ENCODE measurements at regions not wholly inside any gene's neighbourhood (a gene's known extent, or its start where the extent isn't known, plus 50 kb on each side); places are given as distances from the start of the nearest gene placed in this dataset.

DNA sequence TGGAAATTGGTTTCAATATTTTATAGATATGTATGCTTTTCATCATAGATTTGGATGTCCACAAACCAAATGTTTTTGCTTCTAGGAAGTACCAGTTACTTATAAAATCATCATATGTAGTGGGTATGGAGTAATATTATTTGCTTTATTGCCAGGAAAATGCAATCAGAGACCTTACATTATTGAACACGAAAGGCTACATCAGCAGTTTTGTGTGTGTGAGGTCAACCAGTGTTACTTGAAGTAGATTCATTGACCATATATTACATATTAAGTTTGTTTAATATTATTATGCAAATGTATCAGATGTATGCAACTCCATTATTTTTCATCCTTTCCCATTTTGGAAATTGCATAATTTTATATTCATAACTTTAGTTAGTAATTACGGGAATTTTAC is 219.1 kb upstream of the MMADHC start:
- CTCF ChIA-PET: no interaction called here
- H4K20me1 ChIP-seq (ENCODE audit: insufficient read depth): no peaks in the 10 kb centered on the region
- H3K36me3 ChIP-seq (ENCODE audit: low read depth): no peaks in the 10 kb centered on the region
- no peaks in the 10 kb centered on the region for H3K27me3 ChIP-seq (ENCODE audit: insufficient read depth, low read depth)
- POLR2A ChIA-PET (ENCODE audit: unreplicated experiment): no interaction called here
- intact Hi-C loops (cut with micrococcal nuclease; ENCODE audit: unreplicated experiment): no loop called here
- H3F3A ChIP-seq (ENCODE audit: insufficient read depth, low read depth): no peaks in the 10 kb centered on the region
- no peaks in the 10 kb centered on the region for H3K4me1 ChIP-seq (replicated peaks; ENCODE audit: insufficient read depth)
- no peak overlapping the region for H3K4me3 ChIP-seq
- no TSS peak for BruUV-seq (replicated peaks)
- H3K79me2 ChIP-seq (ENCODE audit: low read depth): no peaks in the 10 kb centered on the region
- DNase-seq: no peak
- no peak overlapping the region for H3K27ac ChIP-seq
- no peaks in the 10 kb centered on the region for H3K9me3 ChIP-seq (ENCODE audit: insufficient read depth, low read depth)
- H3K4me2 ChIP-seq: no peak overlapping the region
- TF ChIP-seq, protein P1, sequence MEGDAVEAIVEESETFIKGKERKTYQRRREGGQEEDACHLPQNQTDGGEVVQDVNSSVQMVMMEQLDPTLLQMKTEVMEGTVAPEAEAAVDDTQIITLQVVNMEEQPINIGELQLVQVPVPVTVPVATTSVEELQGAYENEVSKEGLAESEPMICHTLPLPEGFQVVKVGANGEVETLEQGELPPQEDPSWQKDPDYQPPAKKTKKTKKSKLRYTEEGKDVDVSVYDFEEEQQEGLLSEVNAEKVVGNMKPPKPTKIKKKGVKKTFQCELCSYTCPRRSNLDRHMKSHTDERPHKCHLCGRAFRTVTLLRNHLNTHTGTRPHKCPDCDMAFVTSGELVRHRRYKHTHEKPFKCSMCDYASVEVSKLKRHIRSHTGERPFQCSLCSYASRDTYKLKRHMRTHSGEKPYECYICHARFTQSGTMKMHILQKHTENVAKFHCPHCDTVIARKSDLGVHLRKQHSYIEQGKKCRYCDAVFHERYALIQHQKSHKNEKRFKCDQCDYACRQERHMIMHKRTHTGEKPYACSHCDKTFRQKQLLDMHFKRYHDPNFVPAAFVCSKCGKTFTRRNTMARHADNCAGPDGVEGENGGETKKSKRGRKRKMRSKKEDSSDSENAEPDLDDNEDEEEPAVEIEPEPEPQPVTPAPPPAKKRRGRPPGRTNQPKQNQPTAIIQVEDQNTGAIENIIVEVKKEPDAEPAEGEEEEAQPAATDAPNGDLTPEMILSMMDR (conservative IDR thresholded peaks at IDR 0.05): no peak
- no peak for TF ChIP-seq EZH2 (IDR thresholded peaks at IDR 0.05; ENCODE audit: low read depth)
- no peaks in the 10 kb centered on the region for H3K9me2 ChIP-seq (ENCODE audit: insufficient read depth)
- H2AFZ ChIP-seq: no peak overlapping the region

DNA sequence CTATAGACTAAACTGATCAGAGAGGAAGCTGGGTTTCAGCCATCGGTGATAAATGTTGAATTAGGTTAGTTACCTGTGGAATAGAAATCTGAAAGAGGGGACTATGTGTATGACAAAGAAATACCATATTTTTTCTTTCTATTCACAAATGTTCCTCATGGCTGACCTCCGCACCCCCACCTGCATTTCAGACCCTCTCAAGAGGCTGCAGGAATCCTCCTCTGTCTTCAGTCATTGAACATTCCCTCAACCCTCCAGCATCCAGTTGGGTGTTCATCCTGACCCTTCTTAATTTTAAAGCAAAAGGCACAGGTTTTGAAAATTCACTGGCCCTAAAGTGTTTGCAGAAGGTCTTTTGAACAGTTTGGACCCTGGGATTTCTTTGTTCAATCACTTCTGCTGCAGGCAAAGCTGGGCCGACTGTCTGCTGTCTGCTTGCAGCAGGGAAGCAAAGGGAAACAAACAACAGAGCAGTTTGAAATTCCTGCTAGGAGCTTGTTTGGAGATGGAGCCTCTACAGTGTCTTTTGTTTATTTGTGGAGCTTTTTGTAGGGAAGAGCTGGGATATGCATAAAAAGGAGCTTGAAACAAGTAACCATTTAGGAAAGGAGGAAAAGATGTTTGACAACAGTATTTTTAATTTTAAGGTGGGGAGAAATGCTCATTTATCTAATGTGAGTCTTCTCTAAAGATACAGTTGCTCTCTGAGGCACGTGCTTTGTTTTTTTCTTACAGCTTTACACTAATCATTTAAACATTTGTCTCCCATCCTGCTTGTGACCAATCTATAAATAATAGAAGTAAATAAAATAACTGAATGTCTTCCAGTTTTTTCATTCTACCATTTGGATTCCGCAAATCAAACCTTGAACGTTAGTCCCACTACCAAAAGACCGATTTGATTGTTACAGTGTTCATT is 213.3 kb upstream of the MMADHC start:
- TF ChIP-seq EZH2 (IDR thresholded peaks at IDR 0.05; ENCODE audit: low read depth): no peak
- TF ChIP-seq, protein P1 (conservative IDR thresholded peaks at IDR 0.05): no peak
- no peak for DNase-seq
- H2AFZ ChIP-seq: no peak overlapping the region
- H3K36me3 ChIP-seq (ENCODE audit: low read depth): no peaks in the 10 kb centered on the region
- no TSS peak for BruUV-seq (replicated peaks)
- no peaks in the 10 kb centered on the region for H3K9me2 ChIP-seq (ENCODE audit: insufficient read depth)
- H3K27ac ChIP-seq: no peak overlapping the region
- H3K9me3 ChIP-seq (ENCODE audit: insufficient read depth, low read depth): no peaks in the 10 kb centered on the region
- no peak overlapping the region for H3K4me2 ChIP-seq
- no peaks in the 10 kb centered on the region for H3F3A ChIP-seq (ENCODE audit: insufficient read depth, low read depth)
- no peaks in the 10 kb centered on the region for H3K27me3 ChIP-seq (ENCODE audit: insufficient read depth, low read depth)
- ChIA-PET CTCF (no interaction called here), POLR2A (ENCODE audit: unreplicated experiment) (interaction anchor here (0.7 kb wide), 1 partner anchor 151 kb away, joined by 3 read pairs; no protein-coding TSS in a partner anchor)
- intact Hi-C loops (cut with micrococcal nuclease; ENCODE audit: unreplicated experiment): no loop called here
- no peak overlapping the region for H3K4me3 ChIP-seq
- H4K20me1 ChIP-seq (ENCODE audit: insufficient read depth): no peaks in the 10 kb centered on the region
- no peaks in the 10 kb centered on the region for H3K79me2 ChIP-seq (ENCODE audit: low read depth)
- H3K4me1 ChIP-seq (replicated peaks; ENCODE audit: insufficient read depth): no peaks in the 10 kb centered on the region

DNA sequence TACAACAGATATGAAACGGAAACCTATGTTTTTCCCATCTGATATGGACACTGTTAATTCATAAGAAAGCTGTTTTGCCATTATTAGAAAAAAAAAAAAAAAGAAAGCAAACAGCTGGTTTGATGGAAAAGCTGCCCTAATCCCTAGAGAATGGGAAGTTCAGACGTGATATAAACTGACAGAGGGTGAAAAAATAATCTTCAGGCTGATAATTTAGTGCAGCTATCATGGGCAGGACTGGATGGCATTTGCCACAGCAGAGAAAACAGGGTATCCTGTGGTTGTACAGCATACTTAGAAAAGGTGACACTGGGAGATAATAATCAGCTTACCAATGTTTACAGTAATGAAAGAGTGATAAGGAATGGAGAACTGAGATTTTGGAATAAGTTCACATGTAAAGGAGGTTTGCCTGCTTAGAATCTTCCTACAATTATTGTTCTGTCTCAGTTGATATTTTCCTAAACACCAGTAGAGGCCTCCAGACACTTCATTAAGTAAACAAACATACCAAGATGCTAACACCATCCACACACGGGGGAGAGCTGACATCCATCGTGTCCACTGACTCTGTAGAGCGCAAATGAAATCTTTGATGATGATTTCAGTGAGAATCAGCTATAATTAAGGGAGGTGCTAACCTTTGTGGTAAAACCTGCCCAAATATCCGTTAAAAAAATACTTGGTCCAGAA is 211.6 kb upstream of the MMADHC start:
- Histone ChIP-seq H2AFZ (no peak overlapping the region), H3K4me3 (no peak overlapping the region), H3K9me3 (ENCODE audit: insufficient read depth, low read depth) (no peaks in the 10 kb centered on the region), H3K9me2 (ENCODE audit: insufficient read depth) (no peaks in the 10 kb centered on the region), H4K20me1 (ENCODE audit: insufficient read depth) (no peaks in the 10 kb centered on the region), H3K27me3 (ENCODE audit: insufficient read depth, low read depth) (no peaks in the 10 kb centered on the region), H3K4me1 (replicated peaks; ENCODE audit: insufficient read depth) (no peaks in the 10 kb centered on the region), H3K4me2 (no peak overlapping the region), H3F3A (ENCODE audit: insufficient read depth, low read depth) (no peaks in the 10 kb centered on the region), H3K27ac (no peak overlapping the region), H3K36me3 (ENCODE audit: low read depth) (no peaks in the 10 kb centered on the region), H3K79me2 (ENCODE audit: low read depth) (no peaks in the 10 kb centered on the region)
- TF ChIP-seq, protein P1 (conservative IDR thresholded peaks at IDR 0.05): peak; percentile 37; the same call in 1 of the 2 replicates
- TF ChIP-seq EZH2 (IDR thresholded peaks at IDR 0.05; ENCODE audit: low read depth): no peak
- BruUV-seq (replicated peaks): no TSS peak
- POLR2A ChIA-PET (ENCODE audit: unreplicated experiment): interaction anchor here (0.7 kb wide), 1 partner anchor 368 kb away, joined by 3 read pairs; no protein-coding TSS in a partner anchor
- peak in 1 of 2 experiments; percentile 4 for DNase-seq
- CTCF ChIA-PET: interaction anchor here (0.6 to 0.8 kb wide), 2 partner anchors 72 to 198 kb away, joined by 3 read pairs; no protein-coding TSS in a partner anchor
- intact Hi-C loops (cut with micrococcal nuclease; ENCODE audit: unreplicated experiment): loop anchor here (1.0 to 5.0 kb wide), 7 partner anchors 190 to 811 kb away; partner anchors contain the start of gene RND3

All from PC-9 (cell line).